Adrenal gland (tissue), 5 donors: ENCODE measurements at regions not wholly inside any gene's neighbourhood (a gene's known extent, or its start where the extent isn't known, plus 50 kb on each side); places are given as distances from the start of the nearest gene placed in this dataset.
"Not testable (repeated sequence)": the region's sequence is repeated elsewhere in the genome, so short reads cannot be mapped to it uniquely, and the experiment has no call there.

Experiments used
- POLR2A ChIP-seq, 2 donors: fragments of 450-650 bp; IDR thresholded peaks; one replicate each; pipeline ENCODE4 v1.6.1; 2017; ENCODE audit warnings: antibody characterized with exemption in 2 of 2, mild to moderate bottlenecking in 2 of 2, moderate library complexity in 1 of 2
- TF ChIP-seq, protein P1 (sequence below), 6 experiments: fragments of 450-650 bp in 4 of 6; fragments of 200-600 bp in 2 of 6; sonication (generic) in 1 of 6; IDR thresholded peaks; 1 replicate in 5 of 6; 2 replicates in 1 of 6; pipeline versions ENCODE4 v1.5.1 to v1.8.0; 2016 to 2021; ENCODE audit warnings: antibody characterized with exemption in 6 of 6, mild to moderate bottlenecking in 2 of 6, moderate library complexity in 1 of 6
- donor health status: DM: no; HTN: no; CAD: no.

- TF ChIP-seq, protein P1, sequence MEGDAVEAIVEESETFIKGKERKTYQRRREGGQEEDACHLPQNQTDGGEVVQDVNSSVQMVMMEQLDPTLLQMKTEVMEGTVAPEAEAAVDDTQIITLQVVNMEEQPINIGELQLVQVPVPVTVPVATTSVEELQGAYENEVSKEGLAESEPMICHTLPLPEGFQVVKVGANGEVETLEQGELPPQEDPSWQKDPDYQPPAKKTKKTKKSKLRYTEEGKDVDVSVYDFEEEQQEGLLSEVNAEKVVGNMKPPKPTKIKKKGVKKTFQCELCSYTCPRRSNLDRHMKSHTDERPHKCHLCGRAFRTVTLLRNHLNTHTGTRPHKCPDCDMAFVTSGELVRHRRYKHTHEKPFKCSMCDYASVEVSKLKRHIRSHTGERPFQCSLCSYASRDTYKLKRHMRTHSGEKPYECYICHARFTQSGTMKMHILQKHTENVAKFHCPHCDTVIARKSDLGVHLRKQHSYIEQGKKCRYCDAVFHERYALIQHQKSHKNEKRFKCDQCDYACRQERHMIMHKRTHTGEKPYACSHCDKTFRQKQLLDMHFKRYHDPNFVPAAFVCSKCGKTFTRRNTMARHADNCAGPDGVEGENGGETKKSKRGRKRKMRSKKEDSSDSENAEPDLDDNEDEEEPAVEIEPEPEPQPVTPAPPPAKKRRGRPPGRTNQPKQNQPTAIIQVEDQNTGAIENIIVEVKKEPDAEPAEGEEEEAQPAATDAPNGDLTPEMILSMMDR (IDR thresholded peaks at IDR 0.05): not testable (repeated sequence)
- not testable (repeated sequence) for TF ChIP-seq POLR2A (IDR thresholded peaks at IDR 0.05)
Observed at GRCh38 chr3:34519008-34519407, 720.6 kb downstream of the PDCD6IP start.
